GM23338 (cell line): ENCODE measurements at regions not wholly inside any gene's neighbourhood (a gene's known extent, or its start where the extent isn't known, plus 50 kb on each side); places are given as distances from the start of the nearest gene placed in this dataset.

Experiments
- ATAC-seq: fragments of 200-7000 bp; cut with Tn5 transposase; 3 replicates; pipeline ENCODE4 v1.9.1; 2020
- DNase-seq: peaks from one replicate; pipeline ENCODE4 v3.0.0-alpha.2; 2015; ENCODE audit warnings: low spot score
- H2AFZ ChIP-seq: fragments of 200-600 bp; sonication (generic); 2 replicates; pipeline ENCODE4 v1.8.0; 2016; ENCODE audit warnings: antibody characterized with exemption, mild to moderate bottlenecking, moderate library complexity
- H3F3A ChIP-seq: fragments of 200-600 bp; sonication (generic); replicated peaks from 2 replicates; pipeline ENCODE4 v1.8.0; 2017; ENCODE audit warnings: antibody characterized with exemption, mixed run types, low read depth
- H3K27ac ChIP-seq: fragments of 200-600 bp; sonication (generic); 2 replicates; pipeline ENCODE4 v1.6.1; 2016; ENCODE audit warnings: low read depth
- H3K27me3 ChIP-seq: fragments of 200-600 bp; sonication (generic); 2 replicates; pipeline ENCODE4 v1.8.0; 2016; ENCODE audit warnings: mild to moderate bottlenecking, mixed run types, moderate library complexity; ENCODE audit not compliant: insufficient read depth
- H3K36me3 ChIP-seq: fragments of 200-600 bp; sonication (generic); 2 replicates; pipeline ENCODE4 v1.8.0; 2016; ENCODE audit warnings: mild to moderate bottlenecking; ENCODE audit not compliant: insufficient read depth
- H3K4me1 ChIP-seq: fragments of 200-600 bp; sonication (generic); 2 replicates; pipeline ENCODE4 v1.8.0; 2016; ENCODE audit warnings: mild to moderate bottlenecking, moderate library complexity; ENCODE audit not compliant: insufficient read depth
- H3K4me2 ChIP-seq: fragments of 200-600 bp; sonication (generic); 2 replicates; pipeline ENCODE4 v1.7.1; 2017; ENCODE audit warnings: mixed run types
- H3K4me3 ChIP-seq: fragments of 200-600 bp; sonication (generic); 2 replicates; pipeline ENCODE4 v1.6.1; 2016; ENCODE audit warnings: mixed run types
- H3K79me2 ChIP-seq: fragments of 200-600 bp; sonication (generic); replicated peaks from 2 replicates; pipeline ENCODE4 v1.8.0; 2017; ENCODE audit warnings: mild to moderate bottlenecking; ENCODE audit not compliant: insufficient read depth
- H3K9me2 ChIP-seq: fragments of 200-600 bp; sonication (generic); 2 replicates; pipeline ENCODE4 v1.8.0; 2017; ENCODE audit not compliant: insufficient read depth
- H4K20me1 ChIP-seq: fragments of 200-600 bp; sonication (generic); replicated peaks from 2 replicates; pipeline ENCODE4 v1.8.0; 2017; ENCODE audit warnings: mild to moderate bottlenecking; ENCODE audit not compliant: insufficient read depth
- H3K27ac Mint-ChIP-seq: 2 replicates; pipeline ENCODE4 v1.8.0; 2020; ENCODE audit warnings: inconsistent platforms, mild to moderate bottlenecking, moderate library complexity, mixed read lengths
- H3K27me3 Mint-ChIP-seq: 3 replicates; pipeline ENCODE4 v1.8.0; 2022; ENCODE audit warnings: low read depth, mild to moderate bottlenecking, moderate library complexity, mixed read lengths, inconsistent platforms; ENCODE audit not compliant: insufficient read depth, poor library complexity
- H3K36me3 Mint-ChIP-seq: 3 replicates; pipeline ENCODE4 v1.8.0; 2021; ENCODE audit warnings: low read depth, mild to moderate bottlenecking, inconsistent platforms, moderate library complexity, mixed read lengths
- H3K4me1 Mint-ChIP-seq: 3 replicates; pipeline ENCODE4 v1.8.0; 2020; ENCODE audit warnings: mild to moderate bottlenecking, inconsistent platforms, mixed read lengths
- H3K4me3 Mint-ChIP-seq: 3 replicates; pipeline ENCODE4 v1.8.0; 2021; ENCODE audit warnings: moderate library complexity, mild to moderate bottlenecking, inconsistent platforms, mixed read lengths
- H3K9me3 Mint-ChIP-seq: 3 replicates; pipeline ENCODE4 v1.8.0; 2020; ENCODE audit warnings: moderate library complexity, mild to moderate bottlenecking, inconsistent platforms, mixed read lengths
- CREB1 ChIP-seq: fragments of 250-450 bp; sonication (Bioruptor Pico); IDR thresholded peaks from 2 replicates; pipeline ENCODE4 v1.5.0; 2020; ENCODE audit warnings: low read depth, mild to moderate bottlenecking, moderate library complexity
- EZH2 ChIP-seq: fragments of 200-600 bp; sonication (generic); IDR thresholded peaks from one replicate; pipeline ENCODE4 v1.8.0; 2017; ENCODE audit warnings: antibody characterized with exemption, mild to moderate bottlenecking, low read depth; ENCODE audit not compliant: unreplicated experiment
- EZH2phosphoT487 ChIP-seq: fragments of 200-600 bp; sonication (generic); IDR thresholded peaks from one replicate; pipeline ENCODE4 v1.8.1; 2018; ENCODE audit warnings: antibody characterized with exemption; ENCODE audit not compliant: unreplicated experiment
- JUNB ChIP-seq: IDR thresholded peaks from one replicate; pipeline ENCODE4 v1.6.1; 2016; ENCODE audit warnings: antibody characterized with exemption; ENCODE audit not compliant: unreplicated experiment
- NANOG ChIP-seq: IDR thresholded peaks from 2 replicates; pipeline ENCODE4 v1.6.1; 2016; ENCODE audit warnings: antibody characterized with exemption, borderline replicate concordance
- STAT1 ChIP-seq: IDR thresholded peaks from one replicate; pipeline ENCODE4 v1.6.1; 2016; ENCODE audit warnings: antibody characterized with exemption; ENCODE audit not compliant: unreplicated experiment
- ZNF114 ChIP-seq: fragments of 250-450 bp; sonication (Bioruptor Pico); IDR thresholded peaks from 2 replicates; pipeline ENCODE4 v1.5.0; 2020; ENCODE audit warnings: mild to moderate bottlenecking, moderate library complexity
- ZNF331 ChIP-seq: fragments of 250-450 bp; sonication (Bioruptor Pico); IDR thresholded peaks from 2 replicates; pipeline ENCODE4 v1.5.0; 2020; ENCODE audit warnings: low read depth, mild to moderate bottlenecking, moderate library complexity
- TF ChIP-seq, protein P1 (sequence below), 2 experiments: fragments of 200-600 bp in 1 of 2; sonication (generic) in 1 of 2; conservative IDR thresholded peaks; 2 replicates each; pipeline versions ENCODE4 v1.5.1 to v1.6.1; 2016 to 2017; ENCODE audit warnings: antibody characterized with exemption in 2 of 2, low read depth in 2 of 2, mild to moderate bottlenecking in 2 of 2, moderate library complexity in 1 of 2
- TF ChIP-seq, protein P2 (sequence below): IDR thresholded peaks from one replicate; pipeline ENCODE4 v1.6.1; 2018; ENCODE audit warnings: antibody characterized with exemption; ENCODE audit not compliant: unreplicated experiment
- TF ChIP-seq, protein P3 (sequence below): IDR thresholded peaks from 2 replicates; pipeline ENCODE4 v1.6.1; 2016; ENCODE audit warnings: antibody characterized with exemption

DNA sequence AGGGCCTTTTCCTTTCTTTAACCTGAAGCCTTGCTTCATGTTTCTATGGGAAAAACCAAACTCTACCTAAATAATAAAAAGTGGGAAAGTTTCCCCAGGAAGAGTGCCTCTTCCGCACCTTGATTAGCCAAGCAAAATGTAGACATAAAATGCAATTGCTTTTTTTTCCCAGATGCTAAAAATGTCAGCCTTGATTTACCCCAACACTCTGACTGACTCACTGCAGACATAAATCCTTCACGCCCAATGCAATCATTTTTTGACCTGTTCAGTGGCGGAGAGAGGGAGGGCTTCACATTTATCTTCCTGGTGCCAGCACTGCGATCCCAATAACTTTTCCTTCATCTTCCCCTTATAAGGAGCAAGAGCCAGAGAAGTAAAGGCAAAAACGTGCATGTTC is 261.5 kb downstream of the SEC16B start (continued):
- TF ChIP-seq, protein P1, sequence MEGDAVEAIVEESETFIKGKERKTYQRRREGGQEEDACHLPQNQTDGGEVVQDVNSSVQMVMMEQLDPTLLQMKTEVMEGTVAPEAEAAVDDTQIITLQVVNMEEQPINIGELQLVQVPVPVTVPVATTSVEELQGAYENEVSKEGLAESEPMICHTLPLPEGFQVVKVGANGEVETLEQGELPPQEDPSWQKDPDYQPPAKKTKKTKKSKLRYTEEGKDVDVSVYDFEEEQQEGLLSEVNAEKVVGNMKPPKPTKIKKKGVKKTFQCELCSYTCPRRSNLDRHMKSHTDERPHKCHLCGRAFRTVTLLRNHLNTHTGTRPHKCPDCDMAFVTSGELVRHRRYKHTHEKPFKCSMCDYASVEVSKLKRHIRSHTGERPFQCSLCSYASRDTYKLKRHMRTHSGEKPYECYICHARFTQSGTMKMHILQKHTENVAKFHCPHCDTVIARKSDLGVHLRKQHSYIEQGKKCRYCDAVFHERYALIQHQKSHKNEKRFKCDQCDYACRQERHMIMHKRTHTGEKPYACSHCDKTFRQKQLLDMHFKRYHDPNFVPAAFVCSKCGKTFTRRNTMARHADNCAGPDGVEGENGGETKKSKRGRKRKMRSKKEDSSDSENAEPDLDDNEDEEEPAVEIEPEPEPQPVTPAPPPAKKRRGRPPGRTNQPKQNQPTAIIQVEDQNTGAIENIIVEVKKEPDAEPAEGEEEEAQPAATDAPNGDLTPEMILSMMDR (conservative IDR thresholded peaks at IDR 0.05; ENCODE audit: low read depth in 2 of 2): no peak
- TF ChIP-seq, protein P2, sequence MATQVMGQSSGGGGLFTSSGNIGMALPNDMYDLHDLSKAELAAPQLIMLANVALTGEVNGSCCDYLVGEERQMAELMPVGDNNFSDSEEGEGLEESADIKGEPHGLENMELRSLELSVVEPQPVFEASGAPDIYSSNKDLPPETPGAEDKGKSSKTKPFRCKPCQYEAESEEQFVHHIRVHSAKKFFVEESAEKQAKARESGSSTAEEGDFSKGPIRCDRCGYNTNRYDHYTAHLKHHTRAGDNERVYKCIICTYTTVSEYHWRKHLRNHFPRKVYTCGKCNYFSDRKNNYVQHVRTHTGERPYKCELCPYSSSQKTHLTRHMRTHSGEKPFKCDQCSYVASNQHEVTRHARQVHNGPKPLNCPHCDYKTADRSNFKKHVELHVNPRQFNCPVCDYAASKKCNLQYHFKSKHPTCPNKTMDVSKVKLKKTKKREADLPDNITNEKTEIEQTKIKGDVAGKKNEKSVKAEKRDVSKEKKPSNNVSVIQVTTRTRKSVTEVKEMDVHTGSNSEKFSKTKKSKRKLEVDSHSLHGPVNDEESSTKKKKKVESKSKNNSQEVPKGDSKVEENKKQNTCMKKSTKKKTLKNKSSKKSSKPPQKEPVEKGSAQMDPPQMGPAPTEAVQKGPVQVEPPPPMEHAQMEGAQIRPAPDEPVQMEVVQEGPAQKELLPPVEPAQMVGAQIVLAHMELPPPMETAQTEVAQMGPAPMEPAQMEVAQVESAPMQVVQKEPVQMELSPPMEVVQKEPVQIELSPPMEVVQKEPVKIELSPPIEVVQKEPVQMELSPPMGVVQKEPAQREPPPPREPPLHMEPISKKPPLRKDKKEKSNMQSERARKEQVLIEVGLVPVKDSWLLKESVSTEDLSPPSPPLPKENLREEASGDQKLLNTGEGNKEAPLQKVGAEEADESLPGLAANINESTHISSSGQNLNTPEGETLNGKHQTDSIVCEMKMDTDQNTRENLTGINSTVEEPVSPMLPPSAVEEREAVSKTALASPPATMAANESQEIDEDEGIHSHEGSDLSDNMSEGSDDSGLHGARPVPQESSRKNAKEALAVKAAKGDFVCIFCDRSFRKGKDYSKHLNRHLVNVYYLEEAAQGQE: no peak
- TF ChIP-seq STAT1: no peak
- TF ChIP-seq ZNF331: no peak
- no peak for TF ChIP-seq ZNF114
- no peak for TF ChIP-seq JUNB

DNA sequence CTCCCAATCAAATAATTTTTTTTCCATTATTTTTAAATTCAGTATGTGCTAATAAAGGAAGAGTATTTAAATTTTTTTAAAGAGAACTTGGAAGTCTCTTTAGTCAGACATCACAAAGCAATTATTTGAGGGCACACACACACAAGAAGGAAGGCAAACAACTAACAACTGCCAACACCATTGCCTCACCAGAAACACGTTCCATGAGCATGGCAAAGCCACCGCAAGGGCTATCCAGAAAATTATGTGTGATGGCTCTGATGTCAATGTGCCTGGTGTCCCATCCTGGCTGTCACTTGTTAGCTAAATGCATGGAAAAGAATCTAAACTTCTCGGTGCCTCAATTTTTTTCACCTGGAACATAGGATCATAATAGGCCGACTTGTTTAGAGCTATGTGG is 262.9 kb downstream of the SEC16B start:
- Histone ChIP-seq H3K4me1 (peaks cover 12% of the 10 kb centered on the region; the same call in 1 of the 2 replicates), H3K9me2 (no peaks in the 10 kb centered on the region; the same call in none of the 2 replicates), H3K27me3 (no peaks in the 10 kb centered on the region), H3K4me3 (no peak overlapping the region), H4K20me1 (no peaks in the 10 kb centered on the region), H3K36me3 (no peaks in the 10 kb centered on the region), H3K79me2 (no peaks in the 10 kb centered on the region), H3F3A (no peaks in the 10 kb centered on the region), H3K27ac (no peak overlapping the region), H2AFZ (no peak overlapping the region), H3K4me2 (no peak overlapping the region)
- Mint-ChIP-seq H3K36me3 (no peaks in the 10 kb centered on the region), H3K9me3 (no peaks in the 10 kb centered on the region; the same call in 2 of the 3 replicates), H3K4me3 (no peak overlapping the region), H3K27ac (no peak overlapping the region), H3K27me3 (peaks cover 4% of the 10 kb centered on the region), H3K4me1 (peaks cover 16% of the 10 kb centered on the region)
- DNase-seq: no peak
- ATAC-seq: no peak
- TF ChIP-seq ZNF331 (no peak), JUNB (no peak), CREB1 (CRISPR knock-in tag) (no peak), ZNF114 (no peak), STAT1 (no peak), NANOG (no peak), EZH2phosphoT487 (no peak), EZH2 (no peak)
- TF ChIP-seq, protein P1 (conservative IDR thresholded peaks at IDR 0.05; ENCODE audit: low read depth in 2 of 2): no peak
- TF ChIP-seq, protein P2: no peak
- TF ChIP-seq, protein P3, sequence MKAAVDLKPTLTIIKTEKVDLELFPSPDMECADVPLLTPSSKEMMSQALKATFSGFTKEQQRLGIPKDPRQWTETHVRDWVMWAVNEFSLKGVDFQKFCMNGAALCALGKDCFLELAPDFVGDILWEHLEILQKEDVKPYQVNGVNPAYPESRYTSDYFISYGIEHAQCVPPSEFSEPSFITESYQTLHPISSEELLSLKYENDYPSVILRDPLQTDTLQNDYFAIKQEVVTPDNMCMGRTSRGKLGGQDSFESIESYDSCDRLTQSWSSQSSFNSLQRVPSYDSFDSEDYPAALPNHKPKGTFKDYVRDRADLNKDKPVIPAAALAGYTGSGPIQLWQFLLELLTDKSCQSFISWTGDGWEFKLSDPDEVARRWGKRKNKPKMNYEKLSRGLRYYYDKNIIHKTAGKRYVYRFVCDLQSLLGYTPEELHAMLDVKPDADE: no peak
